ENCODE measurements at regions not wholly inside any gene's neighbourhood (a gene's known extent, or its start where the extent isn't known, plus 50 kb on each side); places are given as distances from the start of the nearest gene placed in this dataset.
"Not testable (repeated sequence)": the region's sequence is repeated elsewhere in the genome, so short reads cannot be mapped to it uniquely, and the experiment has no call there.

GRCh38 chr4:124065422-124065821 is 647.1 kb downstream of the ANKRD50 start:
- TF ChIP-seq CTCF (IDR thresholded peaks at IDR 0.05; ENCODE audit: low read depth, low read length), result no peak

GRCh38 chr4:124065936-124066335 is 646.6 kb downstream of the ANKRD50 start:
- TF ChIP-seq CTCF (IDR thresholded peaks at IDR 0.05; ENCODE audit: low read depth, low read length), result no peak
- no peak overlapping the region for H3K4me3 ChIP-seq (replicated peaks in 1 of 2; ENCODE audit: low read depth in 2 of 2, low read length in 2 of 2)
- DNase-seq (ENCODE audit: low read depth in 2 of 2), result peak in 1 of 2 donors; percentile 61

More at GRCh38 chr4:124065422-124065821, 647.1 kb downstream of the ANKRD50 start:
- H3K4me3 ChIP-seq (replicated peaks in 1 of 2; ENCODE audit: low read depth in 2 of 2, low read length in 2 of 2), result no peak overlapping the region
- no peak for DNase-seq (ENCODE audit: low read depth in 2 of 2)

- no peak for DNase-seq (ENCODE audit: low read depth in 2 of 2)
- TF ChIP-seq CTCF (IDR thresholded peaks at IDR 0.05; ENCODE audit: low read depth, low read length), result no peak
Measured at GRCh38 chr4:124066595-124066994, 645.9 kb downstream of the ANKRD50 start.

GRCh38 chr4:124067046-124067445 is 645.5 kb downstream of the ANKRD50 start:
- no peak for TF ChIP-seq CTCF (IDR thresholded peaks at IDR 0.05; ENCODE audit: low read depth, low read length)
- no peak for DNase-seq (ENCODE audit: low read depth in 2 of 2)
- H3K4me3 ChIP-seq (replicated peaks in 1 of 2; ENCODE audit: low read depth in 2 of 2, low read length in 2 of 2), result no peak overlapping the region

More at GRCh38 chr4:124066595-124066994, 645.9 kb downstream of the ANKRD50 start:
- H3K4me3 ChIP-seq (replicated peaks in 1 of 2; ENCODE audit: low read depth in 2 of 2, low read length in 2 of 2), result no peak overlapping the region

- H3K4me3 ChIP-seq (replicated peaks in 1 of 2; ENCODE audit: low read depth in 2 of 2, low read length in 2 of 2), result no peak overlapping the region
- DNase-seq (ENCODE audit: low read depth in 2 of 2), result peak in 1 of 2 donors; percentile 8
Measured at GRCh38 chr4:124070688-124071484, 641.6 kb downstream of the ANKRD50 start.

GRCh38 chr4:124075276-124075675 is 637.3 kb downstream of the ANKRD50 start:
- not testable (repeated sequence) for DNase-seq (ENCODE audit: low read depth in 2 of 2); H3K4me3 ChIP-seq (replicated peaks in 1 of 2; ENCODE audit: low read depth in 2 of 2, low read length in 2 of 2)

More at GRCh38 chr4:124070688-124071484, 641.6 kb downstream of the ANKRD50 start:
- no peak for TF ChIP-seq CTCF (IDR thresholded peaks at IDR 0.05; ENCODE audit: low read depth, low read length)

- no peak for TF ChIP-seq CTCF (IDR thresholded peaks at IDR 0.05; ENCODE audit: low read depth, low read length)
- no peak overlapping the region for H3K4me3 ChIP-seq (replicated peaks in 1 of 2; ENCODE audit: low read depth in 2 of 2, low read length in 2 of 2)
- peak; percentile 42 to 76 for DNase-seq (ENCODE audit: low read depth in 2 of 2)
Measured at GRCh38 chr4:124079174-124079780, 633.3 kb downstream of the ANKRD50 start.
